GM21737 (cell line): ENCODE measurements at regions not wholly inside any gene's neighbourhood (a gene's known extent, or its start where the extent isn't known, plus 50 kb on each side); places are given as distances from the start of the nearest gene placed in this dataset.

Source experiments
- ATAC-seq: cut with Tn5 transposase; IDR thresholded peaks from one replicate; pipeline ENCODE4 v1.9.1; 2021; ENCODE audit warnings: mild to moderate bottlenecking, moderate library complexity; ENCODE audit not compliant: unreplicated experiment

- ATAC-seq = no peak
These were observed 339.2 kb downstream of the SOX2 start for GRCh38 chr3:182050932-182051331.

GRCh38 chr3:182052332-182052731 is 340.6 kb downstream of the SOX2 start:
- ATAC-seq = no peak

- ATAC-seq = no peak
These were observed 341.0 kb downstream of the SOX2 start for GRCh38 chr3:182052757-182053156.

- no peak for ATAC-seq
These were observed 346.8 kb downstream of the SOX2 start for GRCh38 chr3:182058488-182058887.

- no peak for ATAC-seq
These were observed 352.0 kb downstream of the SOX2 start for GRCh38 chr3:182063742-182064141.

- no peak for ATAC-seq
These were observed 355.7 kb downstream of the SOX2 start for GRCh38 chr3:182067423-182067822.

- no peak for ATAC-seq
These were observed 366.6 kb downstream of the SOX2 start for GRCh38 chr3:182078316-182078715.

GRCh38 chr3:182078929-182079328 is 367.2 kb downstream of the SOX2 start:
- ATAC-seq = no peak

GRCh38 chr3:182081096-182081495 is 369.4 kb downstream of the SOX2 start:
- ATAC-seq = no peak

GRCh38 chr3:182083112-182083511 is 371.4 kb downstream of the SOX2 start:
- no peak for ATAC-seq

- ATAC-seq = no peak
These were observed 381.0 kb downstream of the SOX2 start for GRCh38 chr3:182092662-182093262.

- ATAC-seq = no peak
These were observed 382.6 kb downstream of the SOX2 start for GRCh38 chr3:182094321-182094720.

- no peak for ATAC-seq
These were observed 393.2 kb downstream of the SOX2 start for GRCh38 chr3:182104881-182105280.

- ATAC-seq = no peak
These were observed 394.1 kb downstream of the SOX2 start for GRCh38 chr3:182105875-182106274.

- ATAC-seq = no peak
These were observed 396.6 kb downstream of the SOX2 start for GRCh38 chr3:182108371-182108770.

GRCh38 chr3:182111967-182112366 is 400.2 kb downstream of the SOX2 start:
- ATAC-seq = no peak

- ATAC-seq = no peak
These were observed 403.7 kb downstream of the SOX2 start for GRCh38 chr3:182115328-182116015.

- no peak for ATAC-seq
These were observed 404.7 kb downstream of the SOX2 start for GRCh38 chr3:182116386-182116785.

GRCh38 chr3:182117131-182117530 is 405.4 kb downstream of the SOX2 start:
- no peak for ATAC-seq

GRCh38 chr3:182117583-182117982 is 405.9 kb downstream of the SOX2 start:
- no peak for ATAC-seq

- ATAC-seq = no peak
These were observed 406.3 kb downstream of the SOX2 start for GRCh38 chr3:182118066-182118465.

- no peak for ATAC-seq
These were observed 409.7 kb downstream of the SOX2 start for GRCh38 chr3:182121401-182121800.

- ATAC-seq = no peak
These were observed 411.1 kb downstream of the SOX2 start for GRCh38 chr3:182122779-182123178.
